ENCODE measurements at regions not wholly inside any gene's neighbourhood (a gene's known extent, or its start where the extent isn't known, plus 50 kb on each side); places are given as distances from the start of the nearest gene placed in this dataset.
"Not testable (repeated sequence)": the region's sequence is repeated elsewhere in the genome, so short reads cannot be mapped to it uniquely, and the experiment has no call there.

- DNase-seq (ENCODE audit: low read depth in 2 of 2) = no peak
These were observed 92.6 kb downstream of the KIF26A start for GRCh38 chr14:104230946-104231345.

- no peak for DNase-seq (ENCODE audit: low read depth in 2 of 2)
These were observed 93.7 kb downstream of the KIF26A start for GRCh38 chr14:104232070-104232484.

GRCh38 chr14:104234007-104234786, 95.8 kb downstream of the KIF26A start:
- DNase-seq (ENCODE audit: low read depth in 2 of 2) = not testable (repeated sequence)

- DNase-seq (ENCODE audit: low read depth in 2 of 2) = no peak
These were observed 97.3 kb downstream of the KIF26A start for GRCh38 chr14:104235686-104236085.

GRCh38 chr14:104237651-104238423, 99.5 kb downstream of the KIF26A start:
- no peak for DNase-seq (ENCODE audit: low read depth in 2 of 2)

- no peak for DNase-seq (ENCODE audit: low read depth in 2 of 2)
These were observed 100.2 kb downstream of the KIF26A start for GRCh38 chr14:104238424-104239184.

- no peak for DNase-seq (ENCODE audit: low read depth in 2 of 2)
These were observed 100.9 kb downstream of the KIF26A start for GRCh38 chr14:104239185-104239775.

GRCh38 chr14:104239861-104240301, 101.5 kb downstream of the KIF26A start:
- no peak for DNase-seq (ENCODE audit: low read depth in 2 of 2)

- DNase-seq (ENCODE audit: low read depth in 2 of 2) = no peak
These were observed 102.2 kb downstream of the KIF26A start for GRCh38 chr14:104240434-104241157.

GRCh38 chr14:104243200-104243599, 104.8 kb downstream of the KIF26A start:
- no peak for DNase-seq (ENCODE audit: low read depth in 2 of 2)

- no peak for DNase-seq (ENCODE audit: low read depth in 2 of 2)
These were observed 106.0 kb downstream of the KIF26A start for GRCh38 chr14:104244221-104245011.

- no peak for DNase-seq (ENCODE audit: low read depth in 2 of 2)
These were observed 106.7 kb downstream of the KIF26A start for GRCh38 chr14:104245075-104245474.

- DNase-seq (ENCODE audit: low read depth in 2 of 2) = no peak
These were observed 107.3 kb downstream of the KIF26A start for GRCh38 chr14:104245723-104246122.

- DNase-seq (ENCODE audit: low read depth in 2 of 2) = no peak
These were observed 108.3 kb downstream of the KIF26A start for GRCh38 chr14:104246401-104247335.

- no peak for DNase-seq (ENCODE audit: low read depth in 2 of 2)
These were observed 109.2 kb downstream of the KIF26A start for GRCh38 chr14:104247336-104248202.

GRCh38 chr14:104248203-104249055, 110.0 kb downstream of the KIF26A start:
- no peak for DNase-seq (ENCODE audit: low read depth in 2 of 2)

- no peak for DNase-seq (ENCODE audit: low read depth in 2 of 2)
These were observed 110.7 kb downstream of the KIF26A start for GRCh38 chr14:104249089-104249488.

All from stimulated activated CD8-positive, alpha-beta memory T cell treated with anti-CD3 and anti-CD28 coated beads, Interleukin-7, amount 100 ng/mL, for 4 hours (primary cell).